ENCODE measurements at regions not wholly inside any gene's neighbourhood (a gene's known extent, or its start where the extent isn't known, plus 50 kb on each side); places are given as distances from the start of the nearest gene placed in this dataset.

DNA sequence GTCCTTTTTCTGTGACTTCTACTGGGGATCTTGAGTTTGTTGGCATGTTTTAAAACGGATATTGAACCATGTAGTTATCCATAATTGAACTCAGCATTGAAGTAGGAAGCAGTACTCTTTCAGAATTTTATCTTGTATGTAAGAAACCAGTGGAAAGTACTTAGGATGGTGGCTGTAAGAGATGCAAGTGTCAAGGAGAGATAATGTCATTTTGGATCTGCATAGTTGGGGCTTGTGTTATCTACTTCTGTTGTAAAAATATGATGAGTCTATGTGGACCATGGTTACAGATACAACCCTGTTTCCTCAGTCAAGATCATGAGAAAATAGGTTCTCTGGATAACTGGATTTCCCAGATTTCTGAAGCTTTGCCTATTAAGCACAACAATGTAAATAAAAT is 113.7 kb downstream of the NAB1 start:
- H3K27ac ChIP-seq, result no peak overlapping the region
- TF ChIP-seq, protein P1, sequence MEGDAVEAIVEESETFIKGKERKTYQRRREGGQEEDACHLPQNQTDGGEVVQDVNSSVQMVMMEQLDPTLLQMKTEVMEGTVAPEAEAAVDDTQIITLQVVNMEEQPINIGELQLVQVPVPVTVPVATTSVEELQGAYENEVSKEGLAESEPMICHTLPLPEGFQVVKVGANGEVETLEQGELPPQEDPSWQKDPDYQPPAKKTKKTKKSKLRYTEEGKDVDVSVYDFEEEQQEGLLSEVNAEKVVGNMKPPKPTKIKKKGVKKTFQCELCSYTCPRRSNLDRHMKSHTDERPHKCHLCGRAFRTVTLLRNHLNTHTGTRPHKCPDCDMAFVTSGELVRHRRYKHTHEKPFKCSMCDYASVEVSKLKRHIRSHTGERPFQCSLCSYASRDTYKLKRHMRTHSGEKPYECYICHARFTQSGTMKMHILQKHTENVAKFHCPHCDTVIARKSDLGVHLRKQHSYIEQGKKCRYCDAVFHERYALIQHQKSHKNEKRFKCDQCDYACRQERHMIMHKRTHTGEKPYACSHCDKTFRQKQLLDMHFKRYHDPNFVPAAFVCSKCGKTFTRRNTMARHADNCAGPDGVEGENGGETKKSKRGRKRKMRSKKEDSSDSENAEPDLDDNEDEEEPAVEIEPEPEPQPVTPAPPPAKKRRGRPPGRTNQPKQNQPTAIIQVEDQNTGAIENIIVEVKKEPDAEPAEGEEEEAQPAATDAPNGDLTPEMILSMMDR (conservative IDR thresholded peaks at IDR 0.05), result no peak
- TF ChIP-seq ZFX (IDR thresholded peaks at IDR 0.05), result no peak

DNA sequence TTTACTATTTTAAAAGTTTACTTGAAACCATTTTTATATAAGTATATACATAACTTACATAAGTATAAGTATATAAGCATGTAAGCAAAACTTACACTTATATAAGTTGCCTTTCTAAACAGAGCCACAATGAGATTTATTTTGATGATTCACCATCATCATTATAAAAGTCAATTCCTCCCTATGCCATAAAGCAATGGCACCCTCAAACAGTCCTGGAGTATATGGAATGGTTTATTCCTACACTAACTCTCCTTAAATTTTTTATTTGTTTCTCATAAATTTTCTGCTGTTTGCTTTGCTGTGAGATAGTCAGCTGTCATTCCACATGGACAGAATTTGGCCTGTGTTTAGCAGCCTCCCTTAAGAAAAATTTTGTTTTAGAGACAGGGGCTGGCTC is 114.2 kb downstream of the NAB1 start:
- H3K27ac ChIP-seq, result no peak overlapping the region
- TF ChIP-seq, protein P1 (conservative IDR thresholded peaks at IDR 0.05), result no peak
- TF ChIP-seq ZFX (IDR thresholded peaks at IDR 0.05), result no peak

- H3K27ac ChIP-seq, result no peak overlapping the region
- TF ChIP-seq ZFX (IDR thresholded peaks at IDR 0.05), result no peak
- TF ChIP-seq, protein P1 (conservative IDR thresholded peaks at IDR 0.05), result no peak
These were observed 115.1 kb downstream of the NAB1 start for GRCh38 chr2:190763901-190764514.

DNA sequence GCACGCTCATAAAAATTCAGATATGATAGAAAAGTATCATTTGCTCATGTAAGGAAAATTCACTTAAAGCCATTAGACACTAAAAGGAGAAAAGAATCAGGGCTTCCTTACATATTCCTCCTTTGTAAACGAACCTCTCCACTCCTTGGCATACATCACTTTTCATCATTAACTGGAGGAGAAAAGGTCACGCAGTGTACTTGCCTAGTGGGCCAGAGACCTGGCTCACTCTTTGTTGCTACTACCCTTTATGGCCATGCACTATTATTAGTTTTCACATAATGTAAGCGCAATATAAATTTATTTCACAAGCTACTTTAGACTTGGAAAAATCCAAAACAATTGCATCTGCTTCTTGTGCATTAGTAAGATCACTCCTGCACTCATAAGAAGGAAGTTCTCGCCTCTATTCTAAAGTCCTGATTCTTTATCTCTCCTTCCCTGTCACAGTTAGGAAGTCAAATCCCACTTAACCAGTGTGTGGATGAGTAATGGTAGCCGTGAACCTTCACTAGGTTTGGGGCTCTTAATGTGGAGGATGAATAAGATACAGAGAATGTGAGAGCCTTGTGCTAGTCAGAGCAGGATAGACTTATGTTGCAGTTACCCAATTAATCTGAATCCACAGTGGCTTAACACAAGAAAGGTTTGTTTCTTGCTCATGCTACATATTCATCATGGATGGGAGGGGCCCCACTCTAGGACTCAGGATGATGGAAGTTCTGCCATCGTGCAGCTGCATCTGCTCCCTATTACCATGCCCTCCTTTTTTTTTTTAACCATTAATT is 115.0 kb upstream of the GLS start:
- H3K27ac ChIP-seq, result no peak overlapping the region
- no peak for TF ChIP-seq ZFX (IDR thresholded peaks at IDR 0.05)

DNA sequence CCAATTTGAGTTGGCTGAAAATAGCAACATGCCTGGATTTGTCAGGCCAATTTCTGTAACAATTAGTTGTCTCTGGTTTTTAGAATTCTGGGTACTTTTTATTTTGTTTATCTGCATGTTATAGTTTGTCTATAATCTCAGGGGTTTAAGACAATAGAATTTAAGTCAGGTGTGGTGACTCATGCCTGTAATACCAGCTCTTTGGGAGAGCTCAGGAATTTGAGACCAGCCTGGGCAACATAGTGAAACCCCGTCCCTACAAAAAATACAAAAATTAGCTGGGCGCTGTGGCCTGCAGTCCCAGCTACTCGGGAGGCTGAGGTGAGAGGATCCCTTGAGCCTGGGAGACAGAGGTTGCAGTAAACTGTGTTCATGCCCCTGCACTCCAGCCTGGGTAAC is 114.4 kb upstream of the GLS start:
- TF ChIP-seq ZFX (IDR thresholded peaks at IDR 0.05), result no peak
- TF ChIP-seq, protein P1 (conservative IDR thresholded peaks at IDR 0.05), result no peak
- H3K27ac ChIP-seq, result no peak overlapping the region

GRCh38 chr2:190766595-190766994 is 114.0 kb upstream of the GLS start:
- no peak for TF ChIP-seq ZFX (IDR thresholded peaks at IDR 0.05)
- TF ChIP-seq, protein P1 (conservative IDR thresholded peaks at IDR 0.05), result no peak
- H3K27ac ChIP-seq, result no peak overlapping the region

DNA sequence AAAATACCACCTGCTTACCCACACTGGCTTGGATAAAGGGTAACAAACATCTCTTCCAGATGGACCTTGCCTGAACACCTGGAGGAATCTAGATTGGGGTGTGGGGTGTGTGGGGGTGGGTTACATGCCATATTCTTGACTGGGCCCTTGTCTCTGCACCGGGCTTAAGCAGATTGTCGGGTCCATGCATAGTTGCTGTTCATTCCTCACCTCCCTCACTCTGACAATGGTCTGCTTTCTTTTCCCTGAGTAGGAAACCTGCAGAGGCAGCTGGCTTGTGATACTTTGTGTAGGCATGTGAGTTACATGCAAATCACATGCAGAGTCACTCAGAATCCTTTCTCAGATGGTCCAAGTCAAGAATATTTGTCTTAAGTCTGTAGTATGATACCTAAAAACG is 112.8 kb upstream of the GLS start:
- no peak overlapping the region for H3K27ac ChIP-seq
- TF ChIP-seq, protein P1 (conservative IDR thresholded peaks at IDR 0.05), result no peak
- no peak for TF ChIP-seq ZFX (IDR thresholded peaks at IDR 0.05)
